B cell (primary cell): ENCODE measurements at regions not wholly inside any gene's neighbourhood (a gene's known extent, or its start where the extent isn't known, plus 50 kb on each side); places are given as distances from the start of the nearest gene placed in this dataset.

Source experiments
- ATAC-seq: fragments of 200-7000 bp; cut with Tn5 transposase; one replicate; pipeline ENCODE4 v1.10.0; 2021; ENCODE audit warnings: low read depth, mild to moderate bottlenecking, moderate number of reproducible peaks, moderate library complexity
- CTCF ChIA-PET: fragments of 350-600 bp; sonication (Branson Sonifier 250); formaldehyde crosslinking; loops from one replicate; lab custom pipeline; 2021; ENCODE audit warnings: antibody characterized with exemption, inconsistent platforms; lab: Charles Lee
- POLR2A ChIA-PET: fragments of 350-600 bp; sonication (Branson Sonifier 250); formaldehyde crosslinking; loops from one replicate; lab custom pipeline; 2021; ENCODE audit warnings: antibody characterized with exemption; lab: Charles Lee
- DNase-seq: peaks from one replicate; pipeline ENCODE4 v3.0.0; 2013
- H2AFZ ChIP-seq: 2 replicates; pipeline ENCODE4 v1.6.1; 2012; ENCODE audit warnings: mild to moderate bottlenecking, low read depth, low read length; ENCODE audit not compliant: insufficient read depth, poor library complexity, severe bottlenecking
- H3K27ac ChIP-seq, 2 donors: 1 replicate in 1 of 2; 2 replicates in 1 of 2; pipeline ENCODE4 v1.5.1; 2012 to 2013; ENCODE audit warnings: low read length in 2 of 2, mild to moderate bottlenecking in 2 of 2, moderate library complexity in 1 of 2
- H3K27me3 ChIP-seq, 4 experiments: fragments of 200-600 bp in 1 of 4; sonication (generic) in 1 of 4; replicated peaks in 1 of 4; 1 replicate in 2 of 4; 2 replicates in 2 of 4; pipeline versions ENCODE4 v1.6.1 to v1.7.0; 2013 to 2016; ENCODE audit warnings: low read length in 3 of 4, mild to moderate bottlenecking in 2 of 4, mixed read lengths in 1 of 4, moderate library complexity in 1 of 4; ENCODE audit not compliant: insufficient read depth in 4 of 4, control insufficient read depth in 3 of 4; ENCODE audit errors: control extremely low read depth in 1 of 4
- H3K36me3 ChIP-seq, 2 experiments: replicated peaks in 1 of 2; 1 replicate in 1 of 2; 2 replicates in 1 of 2; pipeline versions ENCODE4 v1.6.1 to v1.7.1; 2013; ENCODE audit warnings: low read length in 1 of 2; ENCODE audit not compliant: insufficient read depth in 2 of 2, control insufficient read depth in 1 of 2; ENCODE audit errors: control extremely low read depth in 1 of 2, extremely low read depth in 1 of 2
- H3K4me1 ChIP-seq, 2 donors: fragments of 200-600 bp in 1 of 2; sonication (generic) in 1 of 2; 1 replicate in 1 of 2; 2 replicates in 1 of 2; pipeline versions ENCODE4 v1.5.1 to v1.6.1; 2013 to 2017; ENCODE audit warnings: low read length in 2 of 2; ENCODE audit not compliant: control insufficient read depth in 2 of 2, insufficient read depth in 2 of 2
- H3K4me2 ChIP-seq: replicated peaks from 2 replicates; pipeline ENCODE3; 2012; ENCODE audit warnings: mild to moderate bottlenecking, low read depth, low read length; ENCODE audit not compliant: poor library complexity, severe bottlenecking
- H3K4me3 ChIP-seq, 5 experiments: fragments of 200-600 bp in 1 of 5; sonication (generic) in 1 of 5; 1 replicate in 3 of 5; 2 replicates in 2 of 5; pipeline versions ENCODE4 v1.5.1 to v1.7.0; 2011 to 2016; ENCODE audit warnings: low read length in 4 of 5, mild to moderate bottlenecking in 4 of 5, low read depth in 2 of 5, control low read depth in 1 of 5, moderate library complexity in 1 of 5; ENCODE audit not compliant: insufficient read depth in 1 of 5; ENCODE audit errors: control extremely low read depth in 1 of 5, extremely low read depth in 1 of 5
- H3K79me2 ChIP-seq: fragments of 200-600 bp; sonication (generic); one replicate; pipeline ENCODE4 v1.6.0; 2016; ENCODE audit warnings: low read length; ENCODE audit not compliant: control insufficient read depth, insufficient read depth
- H3K9ac ChIP-seq: fragments of 200-600 bp; sonication (generic); 2 replicates; pipeline ENCODE4 v1.6.1; 2017; ENCODE audit warnings: mild to moderate bottlenecking, low read length, moderate library complexity
- H3K9me3 ChIP-seq, 3 donors: one replicate each; pipeline versions ENCODE4 v1.6.1 to v1.7.1; 2013; ENCODE audit warnings: low read length in 2 of 3; ENCODE audit not compliant: control insufficient read depth in 2 of 3, insufficient read depth in 1 of 3; ENCODE audit errors: control extremely low read depth in 1 of 3
- H4K20me1 ChIP-seq: 2 replicates; pipeline ENCODE4 v1.6.0; 2012; ENCODE audit warnings: mild to moderate bottlenecking, low read length; ENCODE audit not compliant: insufficient read depth, control insufficient read depth, poor library complexity, severe bottlenecking
- H3K27ac Mint-ChIP-seq: one replicate; pipeline ENCODE4 v1.8.0; 2021; ENCODE audit warnings: mixed read lengths
- H3K27me3 Mint-ChIP-seq: one replicate; pipeline ENCODE4 v1.8.0; 2021; ENCODE audit warnings: mixed read lengths
- H3K4me1 Mint-ChIP-seq: one replicate; pipeline ENCODE4 v1.8.0; 2021; ENCODE audit warnings: mixed read lengths
- H3K4me3 Mint-ChIP-seq: one replicate; pipeline ENCODE4 v1.8.0; 2021; ENCODE audit warnings: mixed read lengths
- H3K9me3 Mint-ChIP-seq: one replicate; pipeline ENCODE4 v1.8.0; 2022; ENCODE audit warnings: mixed read lengths; ENCODE audit not compliant: insufficient read depth
- EZH2 ChIP-seq: IDR thresholded peaks from 2 replicates; pipeline ENCODE4 v1.6.1; 2012; ENCODE audit warnings: borderline replicate concordance, low read depth, mild to moderate bottlenecking, moderate library complexity, low read length; ENCODE audit not compliant: insufficient read depth, poor library complexity, severe bottlenecking
- WGBS: methylation state at CpG from one replicate; pipeline ENCODE4 v1.1.5; 2013; ENCODE audit warnings: missing lambda C conversion rate; ENCODE audit not compliant: insufficient coverage; 5-methylcytosine and 5-hydroxymethylcytosine counted together
- intact Hi-C: fragments of 100-400 bp; cut with micrococcal nuclease; formaldehyde crosslinking; loops from one replicate; pipeline ENCODE4 v1.10.0; 2022
- TF ChIP-seq, protein P1 (sequence below): fragments of 200-600 bp; IDR thresholded peaks from one replicate; pipeline ENCODE4 v1.8.0; 2022; ENCODE audit warnings: antibody characterized with exemption, mild to moderate bottlenecking

DNA sequence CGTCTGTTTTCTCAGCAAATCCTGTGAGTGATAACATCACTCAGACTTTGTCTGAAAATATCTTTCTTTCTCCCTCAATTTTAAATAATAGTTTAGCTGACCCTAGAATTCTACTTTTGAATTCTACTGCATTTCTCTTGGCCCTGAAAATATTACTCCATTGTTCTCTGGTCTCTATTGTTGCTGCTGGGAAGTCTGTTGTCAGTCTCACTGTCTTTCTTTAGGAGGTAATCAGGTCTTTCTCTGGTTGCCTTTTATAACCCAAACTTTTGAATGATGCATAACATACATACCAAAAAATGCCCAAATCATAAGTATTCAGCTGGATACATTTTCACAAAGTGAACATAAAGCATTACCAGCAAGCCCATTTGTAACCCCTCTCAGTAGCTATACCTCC, 100.0 kb downstream of the MATN1 start:
- Mint-ChIP-seq H3K4me3 (no peak overlapping the region), H3K9me3 (peaks cover 10% of the 10 kb centered on the region), H3K4me1 (no peaks in the 10 kb centered on the region), H3K27ac (no peak overlapping the region), H3K27me3 (peaks cover 38% of the 10 kb centered on the region)
- ATAC-seq (no peak), DNase-seq (no peak)
- H4K20me1 ChIP-seq: no peaks in the 10 kb centered on the region
- H3K27ac ChIP-seq: no peak overlapping the region
- peaks cover 0 to 9% (median 0%) of the 10 kb centered on the region in 4 experiments for H3K27me3 ChIP-seq
- H3K4me3 ChIP-seq: no peak overlapping the region
- intact Hi-C loops: no loop called here
- CTCF ChIA-PET: no interaction called here
- no peak overlapping the region for H3K4me2 ChIP-seq
- WGBS: 90% methylated on average over 1 of the region's 1 CpG
- no peaks in the 10 kb centered on the region for H3K4me1 ChIP-seq
- POLR2A ChIA-PET: no interaction called here
- TF ChIP-seq, protein P1, sequence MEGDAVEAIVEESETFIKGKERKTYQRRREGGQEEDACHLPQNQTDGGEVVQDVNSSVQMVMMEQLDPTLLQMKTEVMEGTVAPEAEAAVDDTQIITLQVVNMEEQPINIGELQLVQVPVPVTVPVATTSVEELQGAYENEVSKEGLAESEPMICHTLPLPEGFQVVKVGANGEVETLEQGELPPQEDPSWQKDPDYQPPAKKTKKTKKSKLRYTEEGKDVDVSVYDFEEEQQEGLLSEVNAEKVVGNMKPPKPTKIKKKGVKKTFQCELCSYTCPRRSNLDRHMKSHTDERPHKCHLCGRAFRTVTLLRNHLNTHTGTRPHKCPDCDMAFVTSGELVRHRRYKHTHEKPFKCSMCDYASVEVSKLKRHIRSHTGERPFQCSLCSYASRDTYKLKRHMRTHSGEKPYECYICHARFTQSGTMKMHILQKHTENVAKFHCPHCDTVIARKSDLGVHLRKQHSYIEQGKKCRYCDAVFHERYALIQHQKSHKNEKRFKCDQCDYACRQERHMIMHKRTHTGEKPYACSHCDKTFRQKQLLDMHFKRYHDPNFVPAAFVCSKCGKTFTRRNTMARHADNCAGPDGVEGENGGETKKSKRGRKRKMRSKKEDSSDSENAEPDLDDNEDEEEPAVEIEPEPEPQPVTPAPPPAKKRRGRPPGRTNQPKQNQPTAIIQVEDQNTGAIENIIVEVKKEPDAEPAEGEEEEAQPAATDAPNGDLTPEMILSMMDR: no peak
- no peak for TF ChIP-seq EZH2
- H3K9me3 ChIP-seq: peaks cover 0 to 15% (median 9%) of the 10 kb centered on the region in 3 donors
- no peaks in the 10 kb centered on the region for H3K79me2 ChIP-seq
- H2AFZ ChIP-seq: no peak overlapping the region
- no peaks in the 10 kb centered on the region for H3K36me3 ChIP-seq
- no peak overlapping the region for H3K9ac ChIP-seq

DNA sequence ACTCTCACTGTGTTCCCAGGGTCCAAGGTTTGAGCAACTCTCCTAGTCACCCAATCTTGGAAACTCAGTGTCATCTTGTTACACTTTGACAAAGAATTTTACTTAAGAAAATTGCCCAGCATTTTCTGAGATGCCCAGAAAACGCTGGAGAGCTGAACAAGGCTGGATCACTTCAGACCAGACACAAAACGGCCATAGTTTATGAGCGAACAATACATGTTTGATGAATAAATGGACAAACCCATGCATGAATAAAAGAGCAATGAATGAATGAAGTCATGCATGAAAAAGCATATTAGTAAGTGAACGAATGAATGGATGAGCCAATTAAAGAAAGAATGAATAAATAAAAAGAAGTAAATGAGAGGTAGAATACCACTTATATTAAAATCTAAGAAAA, 103.8 kb downstream of the MATN1 start:
- Histone ChIP-seq H3K9me3 (peaks cover 0 to 9% (median 0%) of the 10 kb centered on the region in 3 donors), H3K36me3 (no peaks in the 10 kb centered on the region), H3K4me1 (no peaks in the 10 kb centered on the region), H3K4me3 (no peak overlapping the region), H2AFZ (no peak overlapping the region), H3K79me2 (no peaks in the 10 kb centered on the region), H3K27me3 (peaks cover 0 to 5% (median 0%) of the 10 kb centered on the region in 4 experiments), H4K20me1 (no peaks in the 10 kb centered on the region), H3K4me2 (no peak overlapping the region), H3K9ac (no peak overlapping the region), H3K27ac (no peak overlapping the region)
- ChIA-PET POLR2A (no interaction called here), CTCF (no interaction called here)
- DNase-seq (no peak), ATAC-seq (no peak)
- Mint-ChIP-seq H3K4me3 (no peak overlapping the region), H3K27ac (no peak overlapping the region), H3K9me3 (peaks cover 7% of the 10 kb centered on the region), H3K27me3 (peaks cover 32% of the 10 kb centered on the region), H3K4me1 (no peaks in the 10 kb centered on the region)
- TF ChIP-seq, protein P1: no peak
- TF ChIP-seq EZH2: no peak
- intact Hi-C loops: no loop called here
- 53% methylated on average over 2 of the region's 4 CpGs for WGBS
